Progenitor cell of endocrine pancreas (in vitro differentiated cells): ENCODE measurements at regions not wholly inside any gene's neighbourhood (a gene's known extent, or its start where the extent isn't known, plus 50 kb on each side); places are given as distances from the start of the nearest gene placed in this dataset.

Experiments used
- DNase-seq: peaks from one replicate; pipeline ENCODE4 v3.0.0; 2021; ENCODE audit warnings: low spot score; ENCODE audit not compliant: unreplicated experiment
- H3K27ac Mint-ChIP-seq: 2 replicates; pipeline ENCODE4 v1.8.0; 2021; ENCODE audit warnings: mild to moderate bottlenecking, moderate library complexity, mixed read lengths
- H3K27me3 Mint-ChIP-seq: 2 replicates; pipeline ENCODE4 v1.8.0; 2021; ENCODE audit warnings: mixed read lengths
- H3K36me3 Mint-ChIP-seq: 2 replicates; pipeline ENCODE4 v1.8.0; 2022; ENCODE audit warnings: mixed read lengths; ENCODE audit not compliant: insufficient read depth
- H3K4me1 Mint-ChIP-seq: 2 replicates; pipeline ENCODE4 v1.8.0; 2021; ENCODE audit warnings: low read depth, mixed read lengths
- H3K4me3 Mint-ChIP-seq: 2 replicates; pipeline ENCODE4 v1.8.0; 2021; ENCODE audit warnings: low read depth, mild to moderate bottlenecking, moderate library complexity, mixed read lengths
- H3K9me3 Mint-ChIP-seq: 2 replicates; pipeline ENCODE4 v1.8.0; 2021; ENCODE audit warnings: low read depth, mixed read lengths
- TF ChIP-seq, protein P1 (sequence below): fragments of 200-600 bp; sonication (generic); IDR thresholded peaks from one replicate; pipeline ENCODE4 v1.5.0; 2021; ENCODE audit warnings: antibody characterized with exemption, mild to moderate bottlenecking; ENCODE audit not compliant: unreplicated experiment

DNA sequence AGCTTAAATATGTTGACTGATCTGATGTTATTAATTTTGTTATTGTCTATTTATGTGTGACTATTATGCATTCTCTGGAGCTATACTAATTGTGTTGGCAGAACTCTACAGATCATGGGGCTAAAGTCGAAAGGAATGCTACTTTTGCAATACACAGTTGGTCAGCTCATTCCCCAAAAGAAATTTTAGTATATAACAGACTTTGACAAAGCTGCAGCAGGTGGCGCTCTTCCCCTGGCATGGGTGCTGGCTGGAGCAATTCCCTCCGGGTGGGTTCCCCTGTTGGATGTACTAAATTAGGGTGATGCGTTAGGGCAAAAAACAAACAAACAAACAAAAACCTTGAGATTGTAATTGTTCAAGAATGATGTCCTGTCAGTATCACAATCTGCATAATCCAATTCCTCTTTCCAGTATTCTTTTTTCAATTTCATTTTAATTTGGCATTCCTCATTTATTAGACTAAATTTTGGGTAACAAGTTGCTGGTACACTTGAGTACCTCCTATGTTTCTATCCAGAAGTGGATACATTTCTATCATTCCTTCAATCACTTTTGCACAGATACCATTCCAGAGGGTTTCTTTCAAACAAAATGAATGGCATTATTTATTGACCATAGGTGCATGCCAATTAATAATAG lies 322.8 kb upstream of the EDNRB start:
- no peak overlapping the region for H3K4me3 Mint-ChIP-seq
- H3K27ac Mint-ChIP-seq = no peak overlapping the region
- peak; percentile 30 for DNase-seq
- TF ChIP-seq, protein P1, sequence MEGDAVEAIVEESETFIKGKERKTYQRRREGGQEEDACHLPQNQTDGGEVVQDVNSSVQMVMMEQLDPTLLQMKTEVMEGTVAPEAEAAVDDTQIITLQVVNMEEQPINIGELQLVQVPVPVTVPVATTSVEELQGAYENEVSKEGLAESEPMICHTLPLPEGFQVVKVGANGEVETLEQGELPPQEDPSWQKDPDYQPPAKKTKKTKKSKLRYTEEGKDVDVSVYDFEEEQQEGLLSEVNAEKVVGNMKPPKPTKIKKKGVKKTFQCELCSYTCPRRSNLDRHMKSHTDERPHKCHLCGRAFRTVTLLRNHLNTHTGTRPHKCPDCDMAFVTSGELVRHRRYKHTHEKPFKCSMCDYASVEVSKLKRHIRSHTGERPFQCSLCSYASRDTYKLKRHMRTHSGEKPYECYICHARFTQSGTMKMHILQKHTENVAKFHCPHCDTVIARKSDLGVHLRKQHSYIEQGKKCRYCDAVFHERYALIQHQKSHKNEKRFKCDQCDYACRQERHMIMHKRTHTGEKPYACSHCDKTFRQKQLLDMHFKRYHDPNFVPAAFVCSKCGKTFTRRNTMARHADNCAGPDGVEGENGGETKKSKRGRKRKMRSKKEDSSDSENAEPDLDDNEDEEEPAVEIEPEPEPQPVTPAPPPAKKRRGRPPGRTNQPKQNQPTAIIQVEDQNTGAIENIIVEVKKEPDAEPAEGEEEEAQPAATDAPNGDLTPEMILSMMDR = peak; percentile 86
- no peaks in the 10 kb centered on the region for H3K36me3 Mint-ChIP-seq
- H3K27me3 Mint-ChIP-seq = peaks cover 5% of the 10 kb centered on the region
- H3K9me3 Mint-ChIP-seq = no peaks in the 10 kb centered on the region
- H3K4me1 Mint-ChIP-seq = no peaks in the 10 kb centered on the region

DNA sequence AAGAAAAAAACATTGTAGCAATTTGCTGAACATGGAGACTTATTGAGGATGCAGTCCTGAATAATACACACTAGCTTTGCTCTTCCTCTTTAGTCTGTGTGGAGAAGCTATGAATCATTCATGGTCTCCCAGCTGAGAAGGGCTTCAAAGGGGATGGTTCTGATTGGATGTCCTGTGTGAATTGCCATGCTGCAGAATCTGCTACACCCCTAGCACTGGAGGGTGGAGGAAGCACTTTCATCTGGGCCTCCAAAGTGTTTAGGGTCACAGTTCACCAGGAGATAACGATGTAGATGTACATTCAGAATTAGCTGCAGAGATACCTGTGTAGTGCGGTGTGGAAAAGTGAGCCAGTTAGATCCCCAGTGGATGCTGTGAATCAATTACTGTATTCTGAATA lies 321.1 kb upstream of the EDNRB start:
- Mint-ChIP-seq H3K4me3 (no peak overlapping the region), H3K27ac (no peak overlapping the region), H3K9me3 (no peaks in the 10 kb centered on the region), H3K4me1 (no peaks in the 10 kb centered on the region), H3K36me3 (no peaks in the 10 kb centered on the region), H3K27me3 (no peaks in the 10 kb centered on the region)
- DNase-seq = no peak
- TF ChIP-seq, protein P1 = no peak

DNA sequence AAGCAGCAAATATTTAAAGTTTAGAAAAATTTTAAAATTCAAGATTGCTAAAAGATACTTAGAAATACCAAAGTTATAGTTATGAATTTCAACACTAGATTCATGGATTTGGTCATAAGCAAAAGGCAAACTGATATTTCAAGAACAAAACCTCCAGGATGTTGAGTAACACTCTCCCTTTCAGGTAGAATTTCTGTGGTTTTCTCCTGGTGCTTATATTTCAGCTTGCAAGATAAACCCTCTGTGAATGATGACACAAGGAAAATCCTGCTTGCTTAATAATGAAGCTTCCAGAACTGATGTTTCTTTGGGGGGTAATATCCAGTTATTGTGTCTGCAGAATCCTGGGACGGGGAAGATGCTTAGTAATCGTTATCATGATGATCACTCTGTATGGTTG lies 320.3 kb upstream of the EDNRB start:
- H3K36me3 Mint-ChIP-seq = no peaks in the 10 kb centered on the region
- no peak overlapping the region for H3K27ac Mint-ChIP-seq
- H3K9me3 Mint-ChIP-seq = no peaks in the 10 kb centered on the region
- no peak for DNase-seq
- TF ChIP-seq, protein P1 = no peak
- H3K4me3 Mint-ChIP-seq = no peak overlapping the region
- no peaks in the 10 kb centered on the region for H3K4me1 Mint-ChIP-seq
- H3K27me3 Mint-ChIP-seq = no peaks in the 10 kb centered on the region

DNA sequence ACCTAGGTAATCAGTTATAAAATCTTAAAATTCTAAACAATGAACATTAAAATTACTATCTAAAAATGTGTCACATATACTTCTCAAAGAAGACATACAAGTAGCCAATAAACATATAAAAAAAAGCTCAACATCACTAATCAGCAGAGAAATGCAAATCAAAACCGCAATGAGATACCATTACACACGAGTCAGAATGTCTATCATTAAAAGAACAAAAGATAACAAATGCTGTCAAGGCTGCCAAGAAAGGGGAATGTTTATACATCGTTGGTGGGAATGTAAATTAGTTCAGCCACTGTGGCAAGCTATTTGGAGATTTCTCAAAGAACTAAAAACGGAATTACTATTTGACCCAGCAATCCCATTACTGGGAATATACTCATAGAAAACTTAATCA lies 310.3 kb upstream of the EDNRB start:
- TF ChIP-seq, protein P1 = no peak
- Mint-ChIP-seq H3K36me3 (no peaks in the 10 kb centered on the region), H3K9me3 (no peaks in the 10 kb centered on the region), H3K4me3 (no peak overlapping the region), H3K27ac (no peak overlapping the region), H3K27me3 (no peaks in the 10 kb centered on the region), H3K4me1 (no peaks in the 10 kb centered on the region)
- DNase-seq = no peak

DNA sequence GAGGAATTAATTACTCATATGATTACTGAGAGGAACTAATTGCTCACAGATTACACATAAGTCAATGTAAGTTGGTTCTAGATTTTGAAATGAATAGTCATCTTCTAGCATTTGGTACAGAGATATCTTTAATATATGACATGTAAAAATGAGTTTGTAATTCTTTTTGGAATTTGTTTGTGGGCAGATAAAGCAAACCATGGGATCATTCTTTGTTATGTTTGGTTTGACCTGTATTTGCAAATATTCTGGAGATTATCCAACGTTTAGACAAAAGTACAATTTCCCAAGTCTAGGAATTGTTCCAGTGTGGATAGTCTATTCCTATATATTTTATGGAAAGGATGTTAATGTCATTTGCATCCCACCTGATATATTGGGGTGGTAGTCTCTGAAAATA lies 309.6 kb upstream of the EDNRB start:
- TF ChIP-seq, protein P1 = no peak
- no peaks in the 10 kb centered on the region for H3K4me1 Mint-ChIP-seq
- H3K4me3 Mint-ChIP-seq = no peak overlapping the region
- H3K27me3 Mint-ChIP-seq = no peaks in the 10 kb centered on the region
- H3K36me3 Mint-ChIP-seq = no peaks in the 10 kb centered on the region
- no peaks in the 10 kb centered on the region for H3K9me3 Mint-ChIP-seq
- H3K27ac Mint-ChIP-seq = no peak overlapping the region
- DNase-seq = no peak
